ENCODE measurements at regions not wholly inside any gene's neighbourhood (a gene's known extent, or its start where the extent isn't known, plus 50 kb on each side); places are given as distances from the start of the nearest gene placed in this dataset.

GRCh38 chr4:141783770-141784169, 147.4 kb downstream of the IL15 start:
- no peak for FAIRE-seq

- FAIRE-seq = no peak
These were observed 150.6 kb downstream of the IL15 start for GRCh38 chr4:141786946-141787345.

- FAIRE-seq = no peak
These were observed 152.0 kb downstream of the IL15 start for GRCh38 chr4:141788169-141788915.

- FAIRE-seq = no peak
These were observed 153.3 kb downstream of the IL15 start for GRCh38 chr4:141789716-141790115.

DNA sequence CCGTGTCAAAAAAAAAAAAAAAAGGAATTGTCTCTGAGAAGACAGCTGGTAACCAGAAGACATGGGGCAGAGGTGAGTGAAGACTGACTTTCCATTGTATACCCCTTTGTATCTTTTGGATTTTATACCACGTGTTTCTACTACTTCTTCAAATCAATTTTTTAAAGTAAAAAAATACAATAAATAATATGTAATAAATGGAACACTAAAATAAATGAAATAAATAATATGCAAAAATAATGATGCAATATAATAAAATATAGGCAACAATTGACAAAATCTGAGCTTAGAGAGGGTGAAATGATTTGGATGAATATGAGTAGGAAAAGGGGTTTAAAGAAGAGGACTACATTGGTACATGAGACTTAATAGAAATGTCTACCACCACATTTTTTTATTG, 155.8 kb downstream of the IL15 start:
- FAIRE-seq = no peak

GRCh38 chr4:141797966-141798365, 161.6 kb downstream of the IL15 start:
- no peak for FAIRE-seq

GRCh38 chr4:141801558-141801957, 165.2 kb downstream of the IL15 start:
- FAIRE-seq = no peak

DNA sequence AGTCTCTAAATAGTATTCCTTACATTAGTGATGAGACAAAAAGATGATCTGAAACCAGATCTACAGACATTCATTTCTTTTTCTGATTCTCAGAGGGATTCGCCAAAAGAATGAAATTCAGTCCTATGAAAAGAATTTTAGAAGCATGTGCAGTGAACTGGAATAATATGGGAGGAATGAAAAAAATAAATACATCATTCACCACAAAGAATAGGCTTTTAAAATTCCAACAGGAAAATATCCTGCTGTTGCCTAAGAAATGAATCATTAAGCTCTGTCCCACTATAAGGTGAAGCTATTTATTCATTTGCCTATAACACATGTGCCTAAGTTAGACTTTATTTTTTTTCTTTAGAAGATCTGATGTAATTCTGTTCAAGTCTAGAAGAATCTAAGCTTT, 165.9 kb downstream of the IL15 start:
- FAIRE-seq = no peak

GRCh38 chr4:141804836-141805235, 168.5 kb downstream of the IL15 start:
- FAIRE-seq = no peak

DNA sequence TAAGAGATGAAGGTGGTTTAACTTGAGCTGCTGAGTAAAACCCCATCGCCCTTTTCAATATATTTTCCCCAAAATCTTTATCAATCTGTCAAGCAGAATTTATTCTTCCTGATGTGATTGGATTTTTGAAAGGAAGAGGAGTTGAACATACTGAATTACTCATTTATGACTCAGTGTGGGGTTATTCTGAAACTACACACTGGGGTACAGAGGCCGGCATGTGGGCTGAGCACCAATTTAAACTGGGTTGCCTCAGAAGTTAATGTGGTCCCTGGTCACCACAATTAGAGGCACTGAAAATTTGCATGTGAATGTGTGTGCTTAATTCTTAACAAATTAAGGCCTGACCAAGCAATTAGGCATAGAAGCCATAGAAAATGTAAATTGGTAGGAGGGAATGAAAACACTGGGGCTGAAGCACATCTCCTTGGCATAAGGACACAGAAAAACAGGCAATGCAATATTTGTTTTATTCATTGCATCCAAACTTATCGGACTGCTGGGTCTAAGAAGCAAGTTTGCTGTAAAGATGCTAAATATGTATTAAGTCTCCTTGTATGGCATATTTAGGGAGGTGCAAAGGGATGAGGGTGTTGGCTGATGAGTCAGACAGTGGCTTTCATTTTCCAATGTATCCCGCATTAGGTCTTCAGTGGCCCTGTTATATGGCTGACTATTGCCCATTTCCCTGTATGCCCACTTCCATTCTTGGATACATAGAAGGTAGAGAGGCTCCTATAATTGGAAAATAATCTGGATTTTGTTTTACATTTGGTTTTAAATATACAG, 170.9 kb downstream of the IL15 start:
- no peak for FAIRE-seq

DNA sequence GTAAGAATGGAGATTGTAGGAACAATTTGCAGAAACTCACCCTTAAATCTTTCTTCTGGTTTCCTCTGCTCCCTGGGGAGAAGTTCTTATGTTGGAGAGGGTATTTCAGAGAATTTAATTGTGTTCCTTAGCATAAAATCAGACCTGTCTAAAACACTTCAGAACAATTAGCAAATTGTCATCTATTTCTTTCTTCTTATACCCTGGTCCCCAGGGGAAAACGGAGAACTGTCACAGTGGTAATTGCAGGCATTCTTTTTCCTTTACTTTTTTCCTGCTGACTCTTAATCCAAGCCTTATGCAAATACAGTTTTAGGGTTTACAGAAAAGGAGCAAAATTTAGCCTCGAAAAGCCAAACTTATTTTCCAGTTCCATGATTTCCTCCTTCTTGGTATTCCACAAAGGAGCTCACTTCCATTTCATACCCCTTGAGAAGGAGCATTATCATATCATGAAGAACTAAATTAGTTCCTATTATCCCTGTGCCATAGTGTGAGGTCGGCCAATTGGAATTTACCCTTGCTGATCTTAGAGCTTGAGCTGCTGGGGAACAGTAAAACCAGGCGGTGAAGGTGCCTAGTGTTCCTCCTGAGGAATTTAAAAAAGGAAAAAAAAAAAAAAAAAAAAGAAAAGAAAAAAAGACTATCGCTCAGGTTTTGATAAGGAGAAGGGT, 173.8 kb downstream of the IL15 start:
- FAIRE-seq = no peak

GRCh38 chr4:141810712-141811375, 174.5 kb downstream of the IL15 start:
- no peak for FAIRE-seq

DNA sequence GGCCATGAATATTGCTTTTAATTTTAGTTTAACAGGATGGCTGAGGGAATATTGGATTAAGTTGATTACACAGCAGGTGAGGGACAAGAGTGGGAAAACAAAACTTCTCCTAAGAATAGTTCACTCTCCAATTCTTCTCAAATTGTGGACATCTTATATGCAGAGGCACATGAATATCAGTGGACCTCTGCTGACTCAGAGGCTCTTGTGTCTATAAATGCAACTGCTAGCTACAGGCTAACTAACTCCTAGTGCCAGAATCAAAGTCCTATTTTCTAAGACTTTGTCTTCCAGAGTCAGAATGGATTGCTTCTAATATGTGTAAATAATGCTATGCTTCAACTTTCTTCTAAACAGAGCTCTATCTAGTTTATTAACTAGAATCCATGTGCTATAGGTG, 175.8 kb downstream of the IL15 start:
- no peak for FAIRE-seq

GRCh38 chr4:141814499-141814898, 178.1 kb downstream of the IL15 start:
- no peak for FAIRE-seq

DNA sequence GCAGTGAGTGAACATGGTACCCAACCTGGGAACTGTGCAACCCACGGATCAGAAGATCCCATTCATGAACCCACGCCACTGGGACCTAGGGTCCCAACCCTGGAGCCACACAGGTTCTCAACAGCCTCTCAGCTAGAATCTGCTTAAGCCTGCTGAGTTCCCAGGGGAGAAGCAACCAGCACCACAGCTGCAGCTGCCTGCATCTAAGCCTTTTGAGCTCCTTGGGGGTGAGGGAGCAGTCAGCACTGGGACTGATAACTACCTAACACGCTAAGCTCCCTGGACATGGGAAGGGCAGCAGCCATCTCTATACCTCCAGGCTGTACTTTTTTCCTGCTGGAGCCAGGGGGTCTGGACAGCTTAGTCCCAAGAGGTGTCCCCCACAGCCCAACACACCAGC, 179.3 kb downstream of the IL15 start:
- FAIRE-seq = no peak

DNA sequence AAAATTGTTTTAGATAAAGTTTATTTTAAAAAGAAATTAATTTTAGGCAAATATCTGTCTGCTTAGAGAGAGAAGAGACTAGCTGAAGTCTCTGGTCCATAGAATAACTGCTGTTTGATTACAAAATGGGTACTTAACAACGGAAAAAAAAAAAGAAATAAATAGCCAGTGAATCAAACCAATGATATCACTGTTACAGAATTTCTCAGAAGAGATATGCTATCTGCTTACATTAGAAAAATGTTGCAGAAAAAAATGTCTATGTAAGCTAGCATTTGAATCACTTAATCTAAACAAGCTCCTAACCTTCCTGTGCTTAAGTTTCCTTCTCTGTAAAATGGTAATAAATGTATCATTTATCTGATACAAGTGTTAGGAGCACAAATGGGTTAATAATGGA, 189.9 kb downstream of the IL15 start:
- FAIRE-seq = no peak

GRCh38 chr4:141833209-141833608, 196.8 kb downstream of the IL15 start:
- FAIRE-seq = no peak

DNA sequence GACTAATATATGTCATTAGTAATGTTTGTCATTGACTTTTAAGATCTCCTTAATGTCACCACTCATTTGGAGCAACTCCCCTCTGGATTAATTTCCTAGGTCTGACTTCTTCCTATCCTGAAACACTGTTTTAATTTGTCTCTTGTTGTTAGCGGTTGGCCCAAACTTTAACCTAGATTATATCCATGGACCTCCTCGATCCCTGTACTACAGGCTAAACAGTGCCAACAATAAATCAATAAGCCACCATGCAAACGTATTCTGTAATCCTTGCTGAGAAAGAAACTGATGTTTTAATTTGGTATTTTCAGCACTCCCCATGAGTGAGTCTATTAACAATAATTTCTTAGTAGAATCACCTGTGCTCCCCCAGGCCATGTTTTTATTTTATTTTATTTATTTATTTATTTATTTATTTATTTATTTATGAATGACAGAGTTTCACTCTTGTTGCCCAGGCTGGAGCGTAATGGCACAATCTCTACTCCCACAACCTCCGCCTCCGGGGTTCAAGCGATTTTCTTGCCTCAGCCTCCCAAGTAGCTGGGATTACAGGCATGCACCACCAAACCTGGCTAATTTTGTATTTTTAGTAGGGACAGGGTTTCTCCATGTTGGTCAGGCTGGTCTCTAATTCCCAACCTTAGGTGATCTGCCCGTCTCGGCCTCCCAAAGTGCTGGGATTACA, 204.1 kb downstream of the IL15 start:
- FAIRE-seq = no peak

- FAIRE-seq = no peak
These were observed 206.8 kb downstream of the IL15 start for GRCh38 chr4:141843136-141843535.

- FAIRE-seq = no peak
These were observed 209.5 kb downstream of the IL15 start for GRCh38 chr4:141845901-141846300.

DNA sequence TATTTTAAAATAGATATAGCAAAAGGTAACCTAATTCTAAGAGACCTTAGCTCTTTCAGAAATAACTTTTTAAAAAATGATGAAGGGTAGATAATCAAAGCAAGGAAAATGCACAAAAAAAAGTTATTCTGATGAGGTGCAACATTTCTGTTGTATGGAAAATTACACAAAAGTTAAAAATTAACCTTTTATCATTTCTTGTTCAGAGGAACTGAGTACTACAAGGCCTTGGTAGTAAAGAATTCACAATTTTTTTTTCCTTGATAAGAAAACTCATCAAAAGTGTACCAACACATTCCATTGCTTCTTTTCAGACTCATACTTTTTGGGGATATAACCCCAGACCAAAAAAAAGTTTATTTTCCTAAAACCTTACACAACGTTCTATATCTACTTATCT, 213.0 kb downstream of the IL15 start:
- no peak for FAIRE-seq

GRCh38 chr4:141849778-141850177, 213.4 kb downstream of the IL15 start:
- no peak for FAIRE-seq
